Panc1 (cell line): ENCODE measurements at regions not wholly inside any gene's neighbourhood (a gene's known extent, or its start where the extent isn't known, plus 50 kb on each side); places are given as distances from the start of the nearest gene placed in this dataset.
"Not testable (repeated sequence)": the region's sequence is repeated elsewhere in the genome, so short reads cannot be mapped to it uniquely, and the experiment has no call there.

Source experiments
- ATAC-seq: fragments of 200-7000 bp; cut with Tn5 transposase; 2 replicates; pipeline ENCODE4 v1.9.1; 2020; ENCODE audit warnings: mild to moderate bottlenecking, moderate library complexity
- BruUV-seq: library from RNA; stranded (reverse); fragments of 400-500 nt; replicated peaks from 2 replicates; lab custom pipeline; 2021; lab: Mats Ljungman, UMichigan
- CTCF ChIA-PET: fragments of 300-600 bp; sonication (Branson Sonifier 250); formaldehyde crosslinking; loops from one replicate; lab custom pipeline; 2022; ENCODE audit warnings: antibody characterized with exemption; lab: Charles Lee
- POLR2A ChIA-PET: fragments of 300-600 bp; sonication (Branson Sonifier 250); formaldehyde crosslinking; loops from one replicate; lab custom pipeline; 2022; ENCODE audit warnings: antibody characterized with exemption; lab: Charles Lee
- DNase-seq: peaks from one replicate; pipeline ENCODE4 v3.0.0-alpha.2; 2010; ENCODE audit warnings: low read depth, low spot score
- H3K27ac ChIP-seq: 2 replicates; pipeline ENCODE4 v1.5.1; 2011; ENCODE audit warnings: mild to moderate bottlenecking, low read length, inconsistent platforms
- H3K27me3 ChIP-seq: fragments of 200-500 bp; sonication (Bioruptor generic); 2 replicates; pipeline ENCODE4 v1.6.0; 2014; ENCODE audit warnings: low read length, inconsistent platforms; ENCODE audit not compliant: control insufficient read depth, insufficient read depth
- H3K36me3 ChIP-seq: fragments of 200-500 bp; sonication (Bioruptor generic); 2 replicates; pipeline ENCODE4 v1.5.1; 2014; ENCODE audit warnings: inconsistent platforms, mild to moderate bottlenecking, low read length, moderate library complexity; ENCODE audit not compliant: control insufficient read depth, insufficient read depth
- H3K4me1 ChIP-seq: 2 replicates; pipeline ENCODE4 v1.5.1; 2011; ENCODE audit warnings: inconsistent platforms, mild to moderate bottlenecking, low read length, moderate library complexity; ENCODE audit not compliant: control insufficient read depth, insufficient read depth
- H3K4me3 ChIP-seq, 2 experiments: 2 replicates each; pipeline ENCODE4 v1.5.1; 2011 to 2012; ENCODE audit warnings: low read depth in 2 of 2, low read length in 2 of 2, mild to moderate bottlenecking in 2 of 2, inconsistent platforms in 1 of 2, moderate library complexity in 1 of 2
- H3K9me3 ChIP-seq: fragments of 200-500 bp; sonication (Bioruptor generic); 2 replicates; pipeline ENCODE4 v1.5.1; 2014; ENCODE audit warnings: low read depth, mild to moderate bottlenecking, inconsistent platforms, low read length, moderate library complexity; ENCODE audit not compliant: control insufficient read depth, insufficient read depth
- POLR2AphosphoS5 ChIP-seq: IDR thresholded peaks from 2 replicates; pipeline ENCODE4 v1.6.1; 2012; ENCODE audit warnings: mild to moderate bottlenecking, low read depth, low read length, moderate library complexity
- REST ChIP-seq, 2 experiments: IDR thresholded peaks; 2 replicates each; pipeline ENCODE4 v1.6.1; 2011 to 2012; ENCODE audit warnings: low read depth in 2 of 2, control low read depth in 1 of 2, low read length in 1 of 2, mild to moderate bottlenecking in 1 of 2, moderate library complexity in 1 of 2; ENCODE audit not compliant: insufficient read depth in 1 of 2
- SIN3A ChIP-seq: IDR thresholded peaks from 2 replicates; pipeline ENCODE4 v1.6.1; 2012; ENCODE audit warnings: low read depth, mild to moderate bottlenecking, low read length, moderate library complexity, borderline replicate concordance; ENCODE audit not compliant: insufficient read depth
- TCF7L2 ChIP-seq: IDR thresholded peaks from 2 replicates; pipeline ENCODE4 v1.6.1; 2011; ENCODE audit warnings: mild to moderate bottlenecking, low read depth, low read length, inconsistent platforms
- in situ Hi-C: cut with HindIII; loops from 2 replicates; pipeline ENCODE4 v1.10.0; 2016; ENCODE audit warnings: low sequenced_read_pairs, low pct_unique_long_range_greater_than_20kb
- intact Hi-C: fragments of 100-400 bp; cut with micrococcal nuclease; formaldehyde crosslinking; loops from one replicate; pipeline ENCODE4 v1.10.0; 2022; ENCODE audit not compliant: unreplicated experiment
- TF ChIP-seq, protein P1 (sequence below): fragments of 450-650 bp; IDR thresholded peaks from 2 replicates; pipeline ENCODE4 v1.5.1; 2017; ENCODE audit warnings: mild to moderate bottlenecking

GRCh38 chr12:87406926-87407325 lies 622.3 kb downstream of the C12orf50 start:
- Histone ChIP-seq H3K36me3 (no peaks in the 10 kb centered on the region), H3K27ac (no peak overlapping the region), H3K9me3 (no peaks in the 10 kb centered on the region), H3K4me3 (no peak overlapping the region), H3K4me1 (no peaks in the 10 kb centered on the region), H3K27me3 (no peaks in the 10 kb centered on the region)
- ChIA-PET POLR2A (no interaction called here), CTCF (no interaction called here)
- in situ Hi-C loops (no loop called here), intact Hi-C loops (no loop called here)
- no TSS peak for BruUV-seq
- TF ChIP-seq, protein P1, sequence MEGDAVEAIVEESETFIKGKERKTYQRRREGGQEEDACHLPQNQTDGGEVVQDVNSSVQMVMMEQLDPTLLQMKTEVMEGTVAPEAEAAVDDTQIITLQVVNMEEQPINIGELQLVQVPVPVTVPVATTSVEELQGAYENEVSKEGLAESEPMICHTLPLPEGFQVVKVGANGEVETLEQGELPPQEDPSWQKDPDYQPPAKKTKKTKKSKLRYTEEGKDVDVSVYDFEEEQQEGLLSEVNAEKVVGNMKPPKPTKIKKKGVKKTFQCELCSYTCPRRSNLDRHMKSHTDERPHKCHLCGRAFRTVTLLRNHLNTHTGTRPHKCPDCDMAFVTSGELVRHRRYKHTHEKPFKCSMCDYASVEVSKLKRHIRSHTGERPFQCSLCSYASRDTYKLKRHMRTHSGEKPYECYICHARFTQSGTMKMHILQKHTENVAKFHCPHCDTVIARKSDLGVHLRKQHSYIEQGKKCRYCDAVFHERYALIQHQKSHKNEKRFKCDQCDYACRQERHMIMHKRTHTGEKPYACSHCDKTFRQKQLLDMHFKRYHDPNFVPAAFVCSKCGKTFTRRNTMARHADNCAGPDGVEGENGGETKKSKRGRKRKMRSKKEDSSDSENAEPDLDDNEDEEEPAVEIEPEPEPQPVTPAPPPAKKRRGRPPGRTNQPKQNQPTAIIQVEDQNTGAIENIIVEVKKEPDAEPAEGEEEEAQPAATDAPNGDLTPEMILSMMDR, result no peak
- TF ChIP-seq REST (IDR thresholded peaks at IDR 0.05; ENCODE audit: insufficient read depth in 1 of 2, low read depth in 2 of 2, low read length in 1 of 2) (no peak), POLR2AphosphoS5 (no peak), TCF7L2 (no peak), SIN3A (no peak)
- no peak for ATAC-seq
- no peak for DNase-seq

GRCh38 chr12:87405918-87406317 lies 623.3 kb downstream of the C12orf50 start:
- in situ Hi-C loops, result no loop called here
- DNase-seq (no peak), ATAC-seq (no peak)
- ChIA-PET CTCF (no interaction called here), POLR2A (no interaction called here)
- no TSS peak for BruUV-seq
- Histone ChIP-seq H3K4me1 (no peaks in the 10 kb centered on the region), H3K27ac (no peak overlapping the region), H3K9me3 (no peaks in the 10 kb centered on the region), H3K36me3 (no peaks in the 10 kb centered on the region), H3K27me3 (no peaks in the 10 kb centered on the region), H3K4me3 (no peak overlapping the region)
- intact Hi-C loops, result no loop called here
- TF ChIP-seq POLR2AphosphoS5 (no peak), SIN3A (no peak), TCF7L2 (no peak), REST (IDR thresholded peaks at IDR 0.05; ENCODE audit: insufficient read depth in 1 of 2, low read depth in 2 of 2, low read length in 1 of 2) (no peak)
- TF ChIP-seq, protein P1, result no peak

DNA sequence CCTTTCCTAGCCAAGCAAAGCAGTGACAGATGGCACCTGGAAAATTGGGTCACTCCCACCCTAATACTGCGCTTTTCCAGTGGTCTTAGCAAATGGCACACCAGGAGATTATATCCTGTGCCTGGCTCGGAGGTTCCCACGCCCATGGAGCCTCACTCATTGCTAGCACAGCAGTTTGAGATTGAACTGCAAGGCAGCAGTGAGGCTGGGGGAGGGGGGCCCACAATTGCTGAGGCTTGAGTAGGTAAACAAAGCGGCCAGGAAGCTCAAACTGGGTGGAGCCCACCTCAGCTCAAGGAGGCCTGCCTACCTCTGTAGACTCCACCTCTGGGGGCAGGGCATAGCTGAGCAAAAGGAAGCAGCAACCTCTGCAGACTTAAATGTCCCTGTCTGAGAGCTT lies 635.0 kb downstream of the C12orf50 start:
- in situ Hi-C loops, ATAC-seq, BruUV-seq, POLR2A ChIA-PET, CTCF ChIA-PET, H3K9me3 ChIP-seq, intact Hi-C loops, DNase-seq, H3K36me3 ChIP-seq, H3K4me1 ChIP-seq, H3K27me3 ChIP-seq, H3K4me3 ChIP-seq, H3K27ac ChIP-seq: not testable (repeated sequence)
